PC-3 (cell line): ENCODE measurements at regions not wholly inside any gene's neighbourhood (a gene's known extent, or its start where the extent isn't known, plus 50 kb on each side); places are given as distances from the start of the nearest gene placed in this dataset.

Experiments
- CTCF ChIP-seq: fragments of 300-600 bp; sonication (generic); conservative IDR thresholded peaks from 2 replicates; pipeline ENCODE4 v1.5.1; 2017; ENCODE audit warnings: antibody characterized with exemption, low read depth, mild to moderate bottlenecking, low read length
- EZH2 ChIP-seq: fragments of 300-600 bp; sonication (generic); IDR thresholded peaks from one replicate; pipeline ENCODE4 v1.6.1; 2017; ENCODE audit warnings: antibody characterized with exemption, mild to moderate bottlenecking, low read length; ENCODE audit not compliant: unreplicated experiment

- TF ChIP-seq CTCF (no peak), EZH2 (no peak)
Observed at GRCh38 chr13:110030394-110030928, 244.1 kb upstream of the IRS2 start.
